HepG2 (cell line): ENCODE measurements at regions not wholly inside any gene's neighbourhood (a gene's known extent, or its start where the extent isn't known, plus 50 kb on each side); places are given as distances from the start of the nearest gene placed in this dataset.

Source experiments
- ATAC-seq: fragments of 200-7000 bp; cut with Tn5 transposase; 3 replicates; pipeline ENCODE4 v1.9.1; 2020; ENCODE audit warnings: mild to moderate bottlenecking, moderate library complexity
- BruUV-seq: library from RNA; stranded (reverse); fragments of 400-500 nt; replicated peaks from 2 replicates; lab custom pipeline; 2021; lab: Mats Ljungman, UMichigan
- CTCF ChIA-PET: fragments of 300-600 bp; formaldehyde crosslinking; extraction: SDS; loops from one replicate; lab custom pipeline; 2021; ENCODE audit warnings: low total read pairs, inconsistent platforms, low intra/inter-chr PET ratio; lab: Yijun Ruan, JAX
- POLR2A ChIA-PET: fragments of 350-600 bp; sonication (Branson Sonifier 250); formaldehyde crosslinking; loops from one replicate; lab custom pipeline; 2020; ENCODE audit warnings: antibody characterized with exemption, inconsistent platforms; lab: Yijun Ruan, JAX
- DNase-seq: peaks from one replicate; pipeline ENCODE4 v3.0.0-alpha.2; 2015; ENCODE audit warnings: low spot score
- FAIRE-seq: peaks from 3 replicates; lab custom pipeline; 2011; peaks lifted over from hg19 to GRCh38; lab: Jason Lieb, UNC
- H2AFZ ChIP-seq: one replicate; pipeline ENCODE4 v1.6.1; 2011; ENCODE audit warnings: low read length, inconsistent platforms
- H3K27ac ChIP-seq: fragments of 300-600 bp; 3 replicates; pipeline ENCODE4 v1.8.0; 2011; ENCODE audit warnings: mixed run types, mild to moderate bottlenecking, mixed read lengths, low read length, inconsistent platforms; ENCODE audit not compliant: insufficient read depth; ENCODE audit errors: extremely low read length
- H3K27me3 ChIP-seq, 2 experiments: fragments of 200-600 bp in 1 of 2; 2 replicates in 1 of 2; 3 replicates in 1 of 2; pipeline versions ENCODE4 v1.6.0 to v1.8.0; 2011; ENCODE audit warnings: low read length in 2 of 2, mild to moderate bottlenecking in 2 of 2, moderate library complexity in 2 of 2, inconsistent platforms in 1 of 2; ENCODE audit not compliant: insufficient read depth in 2 of 2, control insufficient read depth in 1 of 2
- H3K36me3 ChIP-seq, 2 experiments: fragments of 200-600 bp in 1 of 2; replicated peaks in 1 of 2; 2 replicates in 1 of 2; 3 replicates in 1 of 2; pipeline versions ENCODE4 v1.5.1 to v1.8.0; 2011; ENCODE audit warnings: low read length in 2 of 2, inconsistent platforms in 1 of 2; ENCODE audit not compliant: insufficient read depth in 2 of 2, control insufficient read depth in 1 of 2
- H3K4me1 ChIP-seq: 2 replicates; pipeline ENCODE4 v1.5.1; 2012; ENCODE audit warnings: low read length, inconsistent platforms; ENCODE audit not compliant: insufficient read depth
- H3K4me2 ChIP-seq: 2 replicates; pipeline ENCODE4 v1.6.0; 2011; ENCODE audit warnings: low read depth, low read length, inconsistent platforms
- H3K4me3 ChIP-seq, 3 experiments: fragments of 200-600 bp in 1 of 3; sonication (generic), shearing (Covaris generic) in 1 of 3; replicated peaks in 1 of 3; 2 replicates each; pipeline ENCODE4 v1.5.1; 2011 to 2016; ENCODE audit warnings: low read length in 3 of 3, inconsistent platforms in 2 of 3, low read depth in 2 of 3, mild to moderate bottlenecking in 2 of 3, control low read depth in 1 of 3, mixed read lengths in 1 of 3; ENCODE audit not compliant: insufficient read depth in 1 of 3
- H3K79me2 ChIP-seq: one replicate; pipeline ENCODE4 v1.6.1; 2011; ENCODE audit warnings: low read length, inconsistent platforms; ENCODE audit not compliant: insufficient read depth
- H3K9ac ChIP-seq: 2 replicates; pipeline ENCODE4 v1.6.0; 2011; ENCODE audit warnings: mild to moderate bottlenecking, low read depth, low read length, inconsistent platforms; ENCODE audit not compliant: insufficient read depth
- H3K9me3 ChIP-seq: 2 replicates; pipeline ENCODE4 v1.5.1; 2012; ENCODE audit warnings: mild to moderate bottlenecking, low read length
- H4K20me1 ChIP-seq: 2 replicates; pipeline ENCODE4 v1.6.0; 2011; ENCODE audit warnings: inconsistent platforms, mild to moderate bottlenecking, low read length, moderate library complexity; ENCODE audit not compliant: insufficient read depth
- ATAD3A ChIP-seq: sonication (generic); formaldehyde crosslinking; IDR thresholded peaks from 2 replicates; pipeline ENCODE4 v1.4.0; 2020; ENCODE audit warnings: missing genetic modification reagents
- DMAP1 ChIP-seq: IDR thresholded peaks from 2 replicates; pipeline ENCODE4 v1.6.1; 2016
- HNRNPLL ChIP-seq: fragments of 200-400 bp; formaldehyde crosslinking; IDR thresholded peaks from 2 replicates; pipeline ENCODE4 v1.6.1; 2017; ENCODE audit warnings: mild to moderate bottlenecking, low read depth, low read length; ENCODE audit not compliant: poor library complexity, severe bottlenecking
- HOXA3 ChIP-seq: sonication (generic); formaldehyde crosslinking; IDR thresholded peaks from 2 replicates; pipeline ENCODE4 v1.5.0; 2020; ENCODE audit warnings: missing genetic modification reagents
- JUND ChIP-seq: sonication (generic); formaldehyde crosslinking; IDR thresholded peaks from 2 replicates; pipeline ENCODE4 v1.8.0; 2022; ENCODE audit warnings: mild to moderate bottlenecking, missing genetic modification reagents
- PRDM4 ChIP-seq: sonication (generic); formaldehyde crosslinking; IDR thresholded peaks from 2 replicates; pipeline ENCODE4 v1.9.0; 2021; ENCODE audit warnings: missing genetic modification reagents, borderline replicate concordance
- RXRA ChIP-seq: sonication (generic); formaldehyde crosslinking; IDR thresholded peaks from 2 replicates; pipeline ENCODE4 v1.5.1; 2020; ENCODE audit warnings: missing genetic modification reagents
- XBP1 ChIP-seq: sonication (generic); formaldehyde crosslinking; IDR thresholded peaks from 2 replicates; pipeline ENCODE4 v1.5.0; 2020; ENCODE audit warnings: missing genetic modification reagents
- ZNF407 ChIP-seq: sonication (generic); formaldehyde crosslinking; IDR thresholded peaks from one replicate; pipeline ENCODE4 v1.5.1; 2020; ENCODE audit warnings: mild to moderate bottlenecking, missing genetic modification reagents; ENCODE audit errors: not compliant biosample characterization
- WGBS: methylation state at CpG from one replicate; pipeline ENCODE4 v1.1.6; 2017; ENCODE audit warnings: low lambda C conversion rate; 5-methylcytosine and 5-hydroxymethylcytosine counted together
- in situ Hi-C: cut with HindIII; loops from 2 replicates; pipeline ENCODE4 v1.10.0; 2017; ENCODE audit warnings: low pct_unique_long_range_greater_than_20kb; ENCODE audit not compliant: extremely low pct_ligation_motif_present
- intact Hi-C: fragments of 100-400 bp; cut with micrococcal nuclease; formaldehyde crosslinking; loops from one replicate; pipeline ENCODE4 v1.10.0; 2022; ENCODE audit not compliant: unreplicated experiment

- H3K9me3 ChIP-seq, result no peaks in the 10 kb centered on the region; the same call in 1 of the 2 replicates
- 0% methylated on average over 7 of the region's 7 CpGs for WGBS
- FAIRE-seq (no peak), DNase-seq (no peak)
- no peak overlapping the region for H2AFZ ChIP-seq
- H4K20me1 ChIP-seq, result no peaks in the 10 kb centered on the region
- H3K4me1 ChIP-seq, result no peaks in the 10 kb centered on the region
- no peaks in the 10 kb centered on the region for H3K36me3 ChIP-seq
- CTCF ChIA-PET, result no interaction called here
- no peak overlapping the region for H3K4me2 ChIP-seq
- H3K27ac ChIP-seq, result no peak overlapping the region
- no peak overlapping the region for H3K9ac ChIP-seq
- in situ Hi-C loops, result no loop called here
- H3K4me3 ChIP-seq, result no peak overlapping the region
- no peak for TF ChIP-seq DMAP1 (CRISPR knock-in tag)
- TF ChIP-seq, all 625 proteins: peak for 0
- Histone ChIP-seq H3K79me2 (no peaks in the 10 kb centered on the region), H3K27me3 (no peaks in the 10 kb centered on the region)
- BruUV-seq, result no TSS peak
- intact Hi-C loops, result no loop called here
- POLR2A ChIA-PET, result no interaction called here
- ATAC-seq, result no peak
Observed at GRCh38 chr10:44435196-44435595, 50.3 kb upstream of the CXCL12 start.

DNA sequence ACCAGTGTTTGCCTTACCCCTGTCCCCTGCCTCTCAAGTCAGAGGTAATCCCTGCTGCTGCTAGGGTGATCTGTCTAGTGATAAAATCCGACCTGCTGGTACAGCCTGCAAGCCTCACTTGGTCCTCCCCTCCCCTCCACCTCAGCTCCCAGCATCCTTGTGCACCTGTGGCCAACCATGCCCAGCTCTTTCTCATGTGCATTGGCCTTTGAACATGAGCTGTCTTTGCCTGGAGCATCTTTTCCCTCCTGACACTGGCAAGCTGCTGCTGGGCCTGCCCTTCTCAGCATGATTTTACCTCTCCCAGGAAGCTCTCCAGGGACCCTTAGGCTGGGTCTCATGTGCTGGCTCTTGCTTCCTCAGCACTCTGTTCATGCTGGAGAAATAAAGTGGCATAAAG lies 51.3 kb upstream of the CXCL12 start:
- TF ChIP-seq HNRNPLL (no peak), JUND (CRISPR knock-in tag) (no peak), ZNF407 (no peak), ATAD3A (CRISPR knock-in tag) (no peak), PRDM4 (CRISPR knock-in tag) (no peak), HOXA3 (CRISPR knock-in tag) (no peak), RXRA (CRISPR knock-in tag) (no peak), XBP1 (CRISPR knock-in tag) (no peak)
- TF ChIP-seq, all 625 proteins: peak for 0
- Histone ChIP-seq H3K4me2 (no peak overlapping the region), H3K9me3 (no peaks in the 10 kb centered on the region; the same call in 1 of the 2 replicates), H3K36me3 (no peaks in the 10 kb centered on the region), H3K27ac (no peak overlapping the region), H2AFZ (no peak overlapping the region), H3K4me1 (no peaks in the 10 kb centered on the region), H4K20me1 (no peaks in the 10 kb centered on the region), H3K4me3 (no peak overlapping the region), H3K9ac (no peak overlapping the region), H3K27me3 (no peaks in the 10 kb centered on the region), H3K79me2 (no peaks in the 10 kb centered on the region)
- FAIRE-seq (no peak), ATAC-seq (no peak), DNase-seq (no peak)
- BruUV-seq, result no TSS peak
- ChIA-PET POLR2A (no interaction called here), CTCF (no interaction called here)
- intact Hi-C loops, result no loop called here
- in situ Hi-C loops, result no loop called here
- 0% methylated on average over 1 of the region's 1 CpG for WGBS
